Omental fat pad (tissue), 1 donor: ENCODE measurements at regions not wholly inside any gene's neighbourhood (a gene's known extent, or its start where the extent isn't known, plus 50 kb on each side); places are given as distances from the start of the nearest gene placed in this dataset.
"Not testable (repeated sequence)": the region's sequence is repeated elsewhere in the genome, so short reads cannot be mapped to it uniquely, and the experiment has no call there.

Experiments used
- ATAC-seq: fragments of 150-250 bp; one replicate; pipeline ENCODE4 v1.9.1; 2016; ENCODE audit warnings: mild to moderate bottlenecking, moderate library complexity; ENCODE audit not compliant: low FRiP score
- DNase-seq: peaks from one replicate; pipeline ENCODE4 v3.0.0-alpha.2; 2019; ENCODE audit warnings: low spot score

- not testable (repeated sequence) for DNase-seq, ATAC-seq
Observed at GRCh38 chr21:10362816-10363215, 158.6 kb upstream of the TPTE start.

- not testable (repeated sequence) for DNase-seq, ATAC-seq
Observed at GRCh38 chr21:10363321-10363720, 158.1 kb upstream of the TPTE start.

GRCh38 chr21:10366210-10366609, 155.2 kb upstream of the TPTE start:
- not testable (repeated sequence) for DNase-seq, ATAC-seq

GRCh38 chr21:10367586-10367985, 153.8 kb upstream of the TPTE start:
- ATAC-seq, DNase-seq: not testable (repeated sequence)

- peak; percentile 17 for ATAC-seq
- not testable (repeated sequence) for DNase-seq
Observed at GRCh38 chr21:10368323-10368798, 153.0 kb upstream of the TPTE start.

- not testable (repeated sequence) for ATAC-seq, DNase-seq
Observed at GRCh38 chr21:10369289-10369688, 152.1 kb upstream of the TPTE start.

GRCh38 chr21:10377758-10378157, 143.6 kb upstream of the TPTE start:
- not testable (repeated sequence) for ATAC-seq, DNase-seq

GRCh38 chr21:10379816-10380215, 141.6 kb upstream of the TPTE start:
- not testable (repeated sequence) for ATAC-seq, DNase-seq

GRCh38 chr21:10381687-10382060, 139.7 kb upstream of the TPTE start:
- not testable (repeated sequence) for DNase-seq, ATAC-seq

- not testable (repeated sequence) for ATAC-seq, DNase-seq
Observed at GRCh38 chr21:10382135-10382534, 139.2 kb upstream of the TPTE start.

- ATAC-seq = not testable (repeated sequence)
Observed at GRCh38 chr21:10382580-10382979, 138.8 kb upstream of the TPTE start.

GRCh38 chr21:10383571-10383970, 137.8 kb upstream of the TPTE start:
- ATAC-seq, DNase-seq: not testable (repeated sequence)

More at GRCh38 chr21:10382580-10382979, 138.8 kb upstream of the TPTE start:
- not testable (repeated sequence) for DNase-seq

GRCh38 chr21:10384304-10384861, 137.0 kb upstream of the TPTE start:
- ATAC-seq = not testable (repeated sequence)

GRCh38 chr21:10385202-10385601, 136.2 kb upstream of the TPTE start:
- ATAC-seq = peak; percentile 31
- DNase-seq = not testable (repeated sequence)

More at GRCh38 chr21:10384304-10384861, 137.0 kb upstream of the TPTE start:
- not testable (repeated sequence) for DNase-seq

GRCh38 chr21:10385898-10386527, 135.4 kb upstream of the TPTE start:
- peak; percentile 19 for ATAC-seq
- not testable (repeated sequence) for DNase-seq

GRCh38 chr21:10387692-10388450, 133.5 kb upstream of the TPTE start:
- not testable (repeated sequence) for ATAC-seq, DNase-seq

GRCh38 chr21:10388625-10389024, 132.8 kb upstream of the TPTE start:
- ATAC-seq, DNase-seq: not testable (repeated sequence)

GRCh38 chr21:10392301-10392700, 129.1 kb upstream of the TPTE start:
- not testable (repeated sequence) for ATAC-seq, DNase-seq

- not testable (repeated sequence) for ATAC-seq, DNase-seq
Observed at GRCh38 chr21:10395963-10396362, 125.4 kb upstream of the TPTE start.

- ATAC-seq = peak; percentile 25
- not testable (repeated sequence) for DNase-seq
Observed at GRCh38 chr21:10397495-10397915, 123.9 kb upstream of the TPTE start.
